ENCODE measurements at regions not wholly inside any gene's neighbourhood (a gene's known extent, or its start where the extent isn't known, plus 50 kb on each side); places are given as distances from the start of the nearest gene placed in this dataset.

GRCh38 chr21:27693376-27693775, 726.5 kb upstream of the ADAMTS5 start:
- CTCF ChIA-PET = no interaction called here
- Mint-ChIP-seq H3K27ac (no peak overlapping the region), H3K4me3 (no peak overlapping the region), H3K27me3 (ENCODE audit: low read depth) (no peaks in the 10 kb centered on the region), H3K9me3 (peaks cover 11% of the 10 kb centered on the region), H3K4me1 (peaks cover 19% of the 10 kb centered on the region), H3K36me3 (peaks cover 10% of the 10 kb centered on the region)
- ATAC-seq = no peak
- DNase-seq (ENCODE audit: low spot score) = no peak
- no peak for TF ChIP-seq STAT6 (CRISPR knock-in tag; conservative IDR thresholded peaks at IDR 0.05; ENCODE audit: low read depth)
- no peak for TF ChIP-seq TEAD4 (CRISPR knock-in tag; IDR thresholded peaks at IDR 0.05)
- TF ChIP-seq ESRRA (CRISPR knock-in tag; IDR thresholded peaks at IDR 0.05; ENCODE audit: borderline replicate concordance) = no peak
- TF ChIP-seq AFF4 (CRISPR knock-in tag; IDR thresholded peaks at IDR 0.05; ENCODE audit: borderline replicate concordance) = no peak
- no peak for TF ChIP-seq AR (CRISPR knock-in tag; IDR thresholded peaks at IDR 0.05)
- no peak for TF ChIP-seq ZNF416 (CRISPR knock-in tag; IDR thresholded peaks at IDR 0.05)
- TF ChIP-seq HMGA2 (CRISPR knock-in tag; IDR thresholded peaks at IDR 0.05) = no peak
- no peak for TF ChIP-seq KAT7 (CRISPR knock-in tag; IDR thresholded peaks at IDR 0.05; ENCODE audit: borderline replicate concordance)
- no peak for TF ChIP-seq ZNF263 (CRISPR knock-in tag; IDR thresholded peaks at IDR 0.05; ENCODE audit: low read depth)
- no peak for TF ChIP-seq HMGXB4 (CRISPR knock-in tag; IDR thresholded peaks at IDR 0.05)
- no peak for TF ChIP-seq ZNF423 (CRISPR knock-in tag; IDR thresholded peaks at IDR 0.05)
- no peak for TF ChIP-seq ZNF425 (CRISPR knock-in tag; conservative IDR thresholded peaks at IDR 0.05)
- TF ChIP-seq ZMAT4 (CRISPR knock-in tag; IDR thresholded peaks at IDR 0.05) = no peak
- no peak for TF ChIP-seq TEAD1 (CRISPR knock-in tag; IDR thresholded peaks at IDR 0.05)
- no peak for TF ChIP-seq ZBTB21 (CRISPR knock-in tag; IDR thresholded peaks at IDR 0.05; ENCODE audit: borderline replicate concordance)
- POLR2A ChIA-PET = no interaction called here
